OCI-LY7 (cell line): ENCODE measurements at regions not wholly inside any gene's neighbourhood (a gene's known extent, or its start where the extent isn't known, plus 50 kb on each side); places are given as distances from the start of the nearest gene placed in this dataset.

Source experiments
- BruUV-seq: library from RNA; stranded (reverse); fragments of 400-500 nt; replicated peaks from 2 replicates; lab custom pipeline; 2021; lab: Mats Ljungman, UMichigan
- CTCF ChIA-PET: fragments of 300-600 bp; sonication (Branson Sonifier 250); formaldehyde crosslinking; loops from one replicate; lab custom pipeline; 2022; ENCODE audit warnings: antibody characterized with exemption; ENCODE audit not compliant: unreplicated experiment; lab: Charles Lee
- POLR2A ChIA-PET: fragments of 300-600 bp; sonication (Branson Sonifier 250); formaldehyde crosslinking; loops from one replicate; lab custom pipeline; 2022; ENCODE audit warnings: antibody characterized with exemption; lab: Charles Lee
- DNase-seq: peaks from one replicate; pipeline ENCODE4 v3.0.0-alpha.2; 2015; ENCODE audit warnings: low spot score
- H2AFZ ChIP-seq: fragments of 200-600 bp; sonication (generic), shearing (Covaris generic); 2 replicates; pipeline ENCODE4 v1.6.1; 2014; ENCODE audit warnings: mild to moderate bottlenecking, antibody characterized with exemption, low read length, moderate library complexity
- H3K27ac ChIP-seq: fragments of 200-600 bp; sonication (generic); 2 replicates; pipeline ENCODE4 v1.5.1; 2014; ENCODE audit warnings: mixed run types, low read depth, mild to moderate bottlenecking, moderate library complexity, low read length, inconsistent platforms; ENCODE audit not compliant: poor library complexity, severe bottlenecking
- H3K36me3 ChIP-seq: fragments of 200-600 bp; sonication (generic); 2 replicates; pipeline ENCODE4 v1.6.1; 2014; ENCODE audit warnings: mild to moderate bottlenecking, antibody characterized with exemption, low read length, moderate library complexity, mixed read lengths; ENCODE audit not compliant: insufficient read depth
- H3K4me1 ChIP-seq: fragments of 200-600 bp; sonication (generic); 2 replicates; pipeline ENCODE4 v1.5.1; 2014; ENCODE audit warnings: mild to moderate bottlenecking, low read length; ENCODE audit not compliant: insufficient read depth, poor library complexity, severe bottlenecking
- H3K4me2 ChIP-seq: fragments of 200-600 bp; sonication (generic); 2 replicates; pipeline ENCODE4 v1.6.1; 2014; ENCODE audit warnings: mild to moderate bottlenecking, low read length
- H3K4me3 ChIP-seq: fragments of 200-600 bp; sonication (generic); 2 replicates; pipeline ENCODE4 v1.5.1; 2014; ENCODE audit warnings: mild to moderate bottlenecking, low read depth, low read length; ENCODE audit not compliant: poor library complexity, severe bottlenecking
- H3K79me2 ChIP-seq: fragments of 200-600 bp; sonication (generic); 2 replicates; pipeline ENCODE4 v1.6.1; 2016; ENCODE audit warnings: low read depth, mild to moderate bottlenecking, low read length, moderate library complexity, mixed read lengths; ENCODE audit not compliant: insufficient read depth
- H3K9me2 ChIP-seq: fragments of 200-600 bp; sonication (generic); 2 replicates; pipeline ENCODE4 v1.6.1; 2016; ENCODE audit warnings: mild to moderate bottlenecking, low read length, mixed read lengths; ENCODE audit not compliant: insufficient read depth
- H3K9me3 ChIP-seq: fragments of 200-600 bp; sonication (generic); 2 replicates; pipeline ENCODE4 v1.6.1; 2014; ENCODE audit warnings: mild to moderate bottlenecking, mixed run types, low read length, mixed read lengths
- H4K20me1 ChIP-seq: fragments of 200-600 bp; sonication (generic); 2 replicates; pipeline ENCODE4 v1.6.1; 2014; ENCODE audit warnings: mild to moderate bottlenecking, antibody characterized with exemption, low read length, moderate library complexity, mixed read lengths; ENCODE audit not compliant: insufficient read depth
- CTCF ChIP-seq: fragments of 200-600 bp; sonication (generic); conservative IDR thresholded peaks from 2 replicates; pipeline ENCODE4 v1.5.1; 2014; ENCODE audit warnings: mild to moderate bottlenecking, antibody characterized with exemption, low read length, moderate library complexity, mixed read lengths
- EZH2phosphoT487 ChIP-seq: fragments of 200-600 bp; sonication (generic); IDR thresholded peaks from 2 replicates; pipeline ENCODE4 v1.6.1; 2018; ENCODE audit warnings: low read depth, borderline replicate concordance, mild to moderate bottlenecking, mixed run types, antibody characterized with exemption, low read length, moderate library complexity, mixed read lengths
- intact Hi-C: fragments of 100-400 bp; cut with micrococcal nuclease; formaldehyde crosslinking; loops from one replicate; pipeline ENCODE4 v1.10.0; 2022; ENCODE audit not compliant: unreplicated experiment

GRCh38 chr7:142375710-142376313 lies 118.0 kb upstream of the PRSS58 start:
- Histone ChIP-seq H3K27ac (no peak overlapping the region), H4K20me1 (no peaks in the 10 kb centered on the region), H3K4me1 (no peaks in the 10 kb centered on the region), H3K79me2 (no peaks in the 10 kb centered on the region), H3K36me3 (no peaks in the 10 kb centered on the region), H3K4me3 (no peak overlapping the region), H3K9me3 (no peaks in the 10 kb centered on the region), H3K9me2 (no peaks in the 10 kb centered on the region), H3K4me2 (no peak overlapping the region), H2AFZ (no peak overlapping the region)
- TF ChIP-seq CTCF = peak; percentile 38; the same call in 1 of the 2 replicates
- no peak for TF ChIP-seq EZH2phosphoT487
- ChIA-PET POLR2A (interaction anchor here (0.7 to 1.0 kb wide), 2 partner anchors 25 to 267 kb away, joined by 3 read pairs; no protein-coding TSS in a partner anchor), CTCF (interaction anchor here (0.6 to 1.0 kb wide), 2 partner anchors 103 to 183 kb away, joined by 3 read pairs; no protein-coding TSS in a partner anchor)
- intact Hi-C loops = no loop called here
- no peak for DNase-seq
- BruUV-seq = no TSS peak

- Histone ChIP-seq H3K4me2 (no peak overlapping the region), H4K20me1 (no peaks in the 10 kb centered on the region), H3K9me2 (no peaks in the 10 kb centered on the region), H2AFZ (no peak overlapping the region), H3K36me3 (no peaks in the 10 kb centered on the region), H3K4me1 (no peaks in the 10 kb centered on the region), H3K79me2 (no peaks in the 10 kb centered on the region), H3K4me3 (no peak overlapping the region), H3K27ac (no peak overlapping the region), H3K9me3 (no peaks in the 10 kb centered on the region; the same call in 1 of the 2 replicates)
- TF ChIP-seq EZH2phosphoT487 = no peak
- no peak for TF ChIP-seq CTCF
- DNase-seq = no peak
- intact Hi-C loops = no loop called here
- ChIA-PET POLR2A (no interaction called here), CTCF (no interaction called here)
- no TSS peak for BruUV-seq
Observed at GRCh38 chr7:142372727-142373126, 114.9 kb upstream of the PRSS58 start.

- Histone ChIP-seq H3K9me2 (no peaks in the 10 kb centered on the region), H3K4me2 (no peak overlapping the region), H4K20me1 (no peaks in the 10 kb centered on the region), H2AFZ (no peak overlapping the region), H3K4me1 (no peaks in the 10 kb centered on the region), H3K9me3 (no peaks in the 10 kb centered on the region; the same call in 1 of the 2 replicates), H3K36me3 (no peaks in the 10 kb centered on the region), H3K79me2 (no peaks in the 10 kb centered on the region), H3K27ac (no peak overlapping the region), H3K4me3 (no peak overlapping the region)
- BruUV-seq = no TSS peak
- intact Hi-C loops = no loop called here
- TF ChIP-seq CTCF (no peak), EZH2phosphoT487 (no peak)
- ChIA-PET POLR2A (interaction anchor here (0.6 kb wide), 1 partner anchor 11 kb away, joined by 3 read pairs; no protein-coding TSS in a partner anchor), CTCF (no interaction called here)
- no peak for DNase-seq
Observed at GRCh38 chr7:142371586-142372377, 113.9 kb upstream of the PRSS58 start.
